ENCODE measurements at regions not wholly inside any gene's neighbourhood (a gene's known extent, or its start where the extent isn't known, plus 50 kb on each side); places are given as distances from the start of the nearest gene placed in this dataset.

GRCh38 chr3:34132069-34132692 is 333.8 kb downstream of the PDCD6IP start:
- TF ChIP-seq, protein P1, sequence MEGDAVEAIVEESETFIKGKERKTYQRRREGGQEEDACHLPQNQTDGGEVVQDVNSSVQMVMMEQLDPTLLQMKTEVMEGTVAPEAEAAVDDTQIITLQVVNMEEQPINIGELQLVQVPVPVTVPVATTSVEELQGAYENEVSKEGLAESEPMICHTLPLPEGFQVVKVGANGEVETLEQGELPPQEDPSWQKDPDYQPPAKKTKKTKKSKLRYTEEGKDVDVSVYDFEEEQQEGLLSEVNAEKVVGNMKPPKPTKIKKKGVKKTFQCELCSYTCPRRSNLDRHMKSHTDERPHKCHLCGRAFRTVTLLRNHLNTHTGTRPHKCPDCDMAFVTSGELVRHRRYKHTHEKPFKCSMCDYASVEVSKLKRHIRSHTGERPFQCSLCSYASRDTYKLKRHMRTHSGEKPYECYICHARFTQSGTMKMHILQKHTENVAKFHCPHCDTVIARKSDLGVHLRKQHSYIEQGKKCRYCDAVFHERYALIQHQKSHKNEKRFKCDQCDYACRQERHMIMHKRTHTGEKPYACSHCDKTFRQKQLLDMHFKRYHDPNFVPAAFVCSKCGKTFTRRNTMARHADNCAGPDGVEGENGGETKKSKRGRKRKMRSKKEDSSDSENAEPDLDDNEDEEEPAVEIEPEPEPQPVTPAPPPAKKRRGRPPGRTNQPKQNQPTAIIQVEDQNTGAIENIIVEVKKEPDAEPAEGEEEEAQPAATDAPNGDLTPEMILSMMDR (conservative IDR thresholded peaks at IDR 0.05; ENCODE audit: low read depth in 2 of 2) = no peak
- TF ChIP-seq EZH2 (IDR thresholded peaks at IDR 0.05; ENCODE audit: low read depth, unreplicated experiment) (no peak), EZH2phosphoT487 (IDR thresholded peaks at IDR 0.05; ENCODE audit: unreplicated experiment) (no peak), POLR2AphosphoS5 (IDR thresholded peaks at IDR 0.05; ENCODE audit: low read depth) (no peak)

Measured in GM23338 (cell line).